Body of pancreas (tissue), 4 donors: ENCODE measurements at regions not wholly inside any gene's neighbourhood (a gene's known extent, or its start where the extent isn't known, plus 50 kb on each side); places are given as distances from the start of the nearest gene placed in this dataset.

Experiments
- ATAC-seq: fragments of 150-250 bp; one replicate; pipeline ENCODE4 v1.9.1; 2016
- DNase-seq, 4 donors: peaks; one replicate each; pipeline ENCODE4 v3.0.0-alpha.2; 2019
- H3K27ac ChIP-seq, 4 donors: fragments of 200-600 bp; sonication (generic); 1 replicate in 3 of 4; 2 replicates in 1 of 4; pipeline versions ENCODE4 v1.5.1 to v1.6.1; 2016 to 2019; ENCODE audit warnings: mild to moderate bottlenecking in 1 of 4, mixed read lengths in 1 of 4, moderate library complexity in 1 of 4
- H3K27me3 ChIP-seq, 2 donors: fragments of 200-600 bp; sonication (generic); one replicate each; pipeline ENCODE4 v1.6.0; 2016; ENCODE audit warnings: mild to moderate bottlenecking in 1 of 2
- H3K36me3 ChIP-seq, 2 donors: fragments of 200-600 bp; sonication (generic); replicated peaks in 1 of 2; 2 replicates each; pipeline ENCODE4 v1.5.1; 2016; ENCODE audit warnings: low read depth in 2 of 2; ENCODE audit not compliant: insufficient read depth in 1 of 2
- H3K4me1 ChIP-seq: fragments of 200-600 bp; sonication (generic); one replicate; pipeline ENCODE4 v1.6.0; 2016
- H3K4me3 ChIP-seq, 2 donors: fragments of 200-600 bp; sonication (generic); 1 replicate in 1 of 2; 2 replicates in 1 of 2; pipeline ENCODE4 v1.5.1; 2016 to 2019
- H3K9me3 ChIP-seq, 3 donors: fragments of 200-600 bp; sonication (generic); 1 replicate in 2 of 3; 2 replicates in 1 of 3; pipeline ENCODE4 v1.5.1; 2016
- CTCF ChIP-seq, 7 experiments: fragments of 450-650 bp in 4 of 7; fragments of 200-600 bp in 3 of 7; sonication (generic) in 3 of 7; IDR thresholded peaks; one replicate each; pipeline ENCODE4 v1.5.1; 2016 to 2019; ENCODE audit warnings: antibody characterized with exemption in 7 of 7
- POLR2A ChIP-seq, 3 donors: fragments of 450-650 bp; IDR thresholded peaks; one replicate each; pipeline ENCODE4 v1.6.1; 2016; ENCODE audit warnings: antibody characterized with exemption in 3 of 3, mild to moderate bottlenecking in 2 of 3
- WGBS, 2 donors: methylation state at CpG; one replicate each; pipeline ENCODE4 v1.1.5; 2017; 5-methylcytosine and 5-hydroxymethylcytosine counted together
- intact Hi-C: fragments of 100-400 bp; cut with DNase I; formaldehyde crosslinking; loops from one replicate; pipeline ENCODE4 v1.15.1; 2023

DNA sequence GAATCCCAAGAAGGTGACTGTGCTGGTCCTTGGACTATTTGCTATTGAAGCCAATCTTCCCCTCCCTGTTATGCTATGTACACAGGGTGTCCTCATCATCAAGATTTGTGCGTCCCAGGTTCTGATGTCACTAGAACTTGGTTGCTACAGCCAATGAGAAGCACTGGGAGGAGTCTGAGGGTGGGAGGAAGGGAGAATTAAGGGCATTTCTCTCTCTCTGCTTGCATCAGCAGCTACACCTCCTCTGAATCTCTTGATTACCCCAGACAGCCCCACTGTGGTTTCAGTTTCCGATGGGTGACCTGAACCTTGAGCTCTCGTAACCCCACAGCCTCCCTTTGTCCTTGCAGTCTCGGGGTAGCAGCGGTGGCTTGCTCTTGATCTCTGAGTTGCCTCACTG is 212.4 kb upstream of the SESN3 start:
- Histone ChIP-seq H3K27ac (no peak overlapping the region), H3K9me3 (no peaks in the 10 kb centered on the region), H3K36me3 (no peaks in the 10 kb centered on the region), H3K4me3 (no peak overlapping the region), H3K27me3 (no peaks in the 10 kb centered on the region), H3K4me1 (no peaks in the 10 kb centered on the region)
- ATAC-seq (no peak), DNase-seq (no peak)
- 78 to 81% methylated on average over 5 of the region's 5 CpGs for WGBS, 2 donors
- no peak for TF ChIP-seq POLR2A (IDR thresholded peaks at IDR 0.05)
- no peak for TF ChIP-seq CTCF (IDR thresholded peaks at IDR 0.05)
- intact Hi-C loops, result no loop called here

GRCh38 chr11:95442531-95443050 is 211.6 kb upstream of the SESN3 start:
- WGBS, 2 donors, result 76 to 78% methylated on average over 3 of the region's 3 CpGs
- no peak for TF ChIP-seq POLR2A (IDR thresholded peaks at IDR 0.05)
- TF ChIP-seq CTCF (IDR thresholded peaks at IDR 0.05), result no peak
- no peaks in the 10 kb centered on the region for H3K36me3 ChIP-seq
- ATAC-seq (no peak), DNase-seq (no peak)
- no peaks in the 10 kb centered on the region for H3K4me1 ChIP-seq
- no peak overlapping the region for H3K27ac ChIP-seq
- H3K4me3 ChIP-seq, result no peak overlapping the region
- H3K9me3 ChIP-seq, result no peaks in the 10 kb centered on the region
- no peaks in the 10 kb centered on the region for H3K27me3 ChIP-seq
- intact Hi-C loops, result no loop called here

GRCh38 chr11:95435628-95436353 is 204.8 kb upstream of the SESN3 start:
- TF ChIP-seq POLR2A (IDR thresholded peaks at IDR 0.05) (no peak), CTCF (IDR thresholded peaks at IDR 0.05) (no peak)
- Histone ChIP-seq H3K4me3 (no peak overlapping the region), H3K27ac (no peak overlapping the region), H3K4me1 (no peaks in the 10 kb centered on the region), H3K36me3 (no peaks in the 10 kb centered on the region), H3K27me3 (no peaks in the 10 kb centered on the region), H3K9me3 (no peaks in the 10 kb centered on the region)
- DNase-seq, result no peak
- WGBS, 2 donors, result 54 to 81% methylated on average over 2 to 7 of the region's 9 CpGs
- intact Hi-C loops, result no loop called here
- no peak for ATAC-seq

GRCh38 chr11:95435192-95435591 is 204.2 kb upstream of the SESN3 start:
- H3K4me1 ChIP-seq, result no peaks in the 10 kb centered on the region
- WGBS, 2 donors, result 52 to 77% methylated on average over 3 of the region's 3 CpGs
- ATAC-seq, result no peak

More at GRCh38 chr11:95435192-95435591, 204.2 kb upstream of the SESN3 start:
- H3K27ac ChIP-seq, result no peak overlapping the region
- H3K9me3 ChIP-seq, result no peaks in the 10 kb centered on the region
- no peaks in the 10 kb centered on the region for H3K36me3 ChIP-seq
- intact Hi-C loops, result no loop called here
- no peak overlapping the region for H3K4me3 ChIP-seq
- TF ChIP-seq CTCF (IDR thresholded peaks at IDR 0.05) (no peak), POLR2A (IDR thresholded peaks at IDR 0.05) (no peak)
- DNase-seq, result no peak
- H3K27me3 ChIP-seq, result no peaks in the 10 kb centered on the region
